Endothelial cell of umbilical vein (primary cell): ENCODE measurements at regions not wholly inside any gene's neighbourhood (a gene's known extent, or its start where the extent isn't known, plus 50 kb on each side); places are given as distances from the start of the nearest gene placed in this dataset.

Experiments used
- BruUV-seq: library from RNA; stranded (reverse); fragments of 400-500 nt; replicated peaks from 2 replicates; lab custom pipeline; 2021; lab: Mats Ljungman, UMichigan
- CTCF ChIA-PET: fragments of 300-600, 350-600 bp; sonication (Branson Sonifier 250); formaldehyde crosslinking; loops from one replicate; lab custom pipeline; 2021; ENCODE audit warnings: antibody characterized with exemption, inconsistent platforms; lab: Charles Lee
- POLR2A ChIA-PET: fragments of 300-600, 350-600 bp; sonication (Branson Sonifier 250); formaldehyde crosslinking; loops from one replicate; lab custom pipeline; 2021; ENCODE audit warnings: antibody characterized with exemption, inconsistent platforms; lab: Charles Lee
- DNase-seq: peaks from one replicate; pipeline ENCODE4 v3.0.0-alpha.2; 2011; ENCODE audit warnings: low read depth, low spot score
- FAIRE-seq: peaks from 2 replicates; lab custom pipeline; 2011; peaks lifted over from hg19 to GRCh38; lab: Jason Lieb, UNC
- H2AFZ ChIP-seq: 2 replicates; pipeline ENCODE4 v1.6.0; 2012; ENCODE audit warnings: low read depth, low read length, control low read depth, inconsistent platforms
- H3K27ac ChIP-seq: 2 replicates; pipeline ENCODE4 v1.5.1; 2011; ENCODE audit warnings: low read depth, mild to moderate bottlenecking, control low read depth, low read length, moderate library complexity; ENCODE audit not compliant: insufficient read depth
- H3K27me3 ChIP-seq, 2 experiments: 2 replicates each; pipeline versions ENCODE4 v1.6.0 to v1.6.1; 2011; ENCODE audit warnings: low read length in 2 of 2, mixed read lengths in 1 of 2; ENCODE audit not compliant: control insufficient read depth in 2 of 2, insufficient read depth in 2 of 2
- H3K36me3 ChIP-seq, 2 experiments: 2 replicates in 1 of 2; 3 replicates in 1 of 2; pipeline ENCODE4 v1.5.1; 2011; ENCODE audit warnings: low read length in 2 of 2, mild to moderate bottlenecking in 1 of 2, moderate library complexity in 1 of 2; ENCODE audit not compliant: control insufficient read depth in 2 of 2, insufficient read depth in 2 of 2; ENCODE audit errors: extremely low read depth in 1 of 2
- H3K4me1 ChIP-seq: 3 replicates; pipeline ENCODE4 v1.5.1; 2011; ENCODE audit warnings: mild to moderate bottlenecking, low read length; ENCODE audit not compliant: control insufficient read depth, insufficient read depth; ENCODE audit errors: extremely low read depth
- H3K4me2 ChIP-seq: 2 replicates; pipeline ENCODE4 v1.6.1; 2011; ENCODE audit warnings: low read length, control low read depth, mixed read lengths; ENCODE audit not compliant: insufficient read depth
- H3K4me3 ChIP-seq, 3 experiments: fragments of 200-600 bp in 1 of 3; sonication (generic), shearing (Covaris generic) in 1 of 3; replicated peaks in 1 of 3; 2 replicates each; pipeline ENCODE4 v1.5.1; 2011 to 2016; ENCODE audit warnings: control low read depth in 3 of 3, low read length in 3 of 3, mild to moderate bottlenecking in 2 of 3, inconsistent platforms in 1 of 3, low read depth in 1 of 3, moderate library complexity in 1 of 3; ENCODE audit not compliant: insufficient read depth in 1 of 3
- H3K79me2 ChIP-seq: 2 replicates; pipeline ENCODE4 v1.6.0; 2012; ENCODE audit warnings: low read length, inconsistent platforms; ENCODE audit not compliant: control insufficient read depth, insufficient read depth
- H3K9ac ChIP-seq: replicated peaks from 2 replicates; pipeline ENCODE3; 2011; ENCODE audit warnings: low read length, control low read depth; ENCODE audit not compliant: insufficient read depth; ENCODE audit errors: extremely low read depth
- H3K9me1 ChIP-seq: replicated peaks from 3 replicates; pipeline ENCODE4 v1.6.0; 2011; ENCODE audit warnings: mild to moderate bottlenecking, low read length; ENCODE audit not compliant: control insufficient read depth, insufficient read depth; ENCODE audit errors: extremely low read depth
- H3K9me3 ChIP-seq: replicated peaks from 2 replicates; pipeline ENCODE4 v1.5.1; 2012; ENCODE audit warnings: low read length, inconsistent platforms; ENCODE audit not compliant: control insufficient read depth, insufficient read depth
- H4K20me1 ChIP-seq: replicated peaks from 2 replicates; pipeline ENCODE3; 2011; ENCODE audit warnings: mild to moderate bottlenecking, low read length; ENCODE audit not compliant: control insufficient read depth, insufficient read depth; ENCODE audit errors: extremely low read depth
- CTCF ChIP-seq, 2 donors: IDR thresholded peaks; 1 replicate in 1 of 2; 2 replicates in 1 of 2; pipeline ENCODE4 v1.5.1; 2011; ENCODE audit warnings: low read length in 2 of 2, mild to moderate bottlenecking in 2 of 2, moderate library complexity in 2 of 2, control low read depth in 1 of 2, inconsistent platforms in 1 of 2, low read depth in 1 of 2; ENCODE audit not compliant: insufficient read depth in 1 of 2; ENCODE audit errors: extremely low read depth in 1 of 2
- EZH2 ChIP-seq: IDR thresholded peaks from 2 replicates; pipeline ENCODE4 v1.6.1; 2012; ENCODE audit warnings: borderline replicate concordance, low read depth, mild to moderate bottlenecking, moderate library complexity, low read length, inconsistent platforms; ENCODE audit not compliant: severe bottlenecking
- FOS ChIP-seq: IDR thresholded peaks from 2 replicates; pipeline ENCODE4 v1.6.1; 2011; ENCODE audit warnings: mild to moderate bottlenecking, low read length, moderate library complexity, borderline replicate concordance; ENCODE audit not compliant: insufficient read depth
- GATA2 ChIP-seq: IDR thresholded peaks from 2 replicates; pipeline ENCODE4 v1.7.0; 2011; ENCODE audit warnings: low read depth, mild to moderate bottlenecking, moderate library complexity, mixed read lengths, low read length; ENCODE audit not compliant: insufficient read length, insufficient read depth
- JUN ChIP-seq: IDR thresholded peaks from 2 replicates; pipeline ENCODE4 v1.6.1; 2011; ENCODE audit warnings: borderline replicate concordance, low read depth; ENCODE audit not compliant: insufficient read length, insufficient read depth
- MYC ChIP-seq: IDR thresholded peaks from one replicate; pipeline ENCODE4 v1.6.1; 2011; ENCODE audit warnings: mild to moderate bottlenecking, low read depth, low read length
- POLR2A ChIP-seq: IDR thresholded peaks from 2 replicates; pipeline ENCODE4 v1.6.1; 2012; ENCODE audit warnings: low read depth, mild to moderate bottlenecking, control low read depth, low read length
- POLR2AphosphoS5 ChIP-seq: IDR thresholded peaks from 2 replicates; pipeline ENCODE4 v1.6.1; 2012; ENCODE audit warnings: low read depth, mild to moderate bottlenecking, control low read depth, low read length, moderate library complexity; ENCODE audit not compliant: insufficient read depth
- dilution Hi-C: fragments of 300-500 bp; cut with MboI; formaldehyde crosslinking; loops from one replicate; pipeline ENCODE4 v1.15.0; 2019; ENCODE audit warnings: low sequenced_read_pairs; ENCODE audit not compliant: extremely low pct_ligation_motif_present
- intact Hi-C: fragments of 100-400 bp; cut with micrococcal nuclease; formaldehyde crosslinking; loops from one replicate; pipeline ENCODE4 v1.10.0; 2022
- TF ChIP-seq, protein P1 (sequence below): IDR thresholded peaks from 2 replicates; pipeline ENCODE4 v1.6.1; 2011; ENCODE audit not compliant: insufficient read depth, insufficient read length

GRCh38 chr6:84848960-84849359, 84.6 kb upstream of the TBX18 start:
- Histone ChIP-seq H3K4me1 (no peaks in the 10 kb centered on the region), H3K9me1 (no peaks in the 10 kb centered on the region), H3K4me2 (no peak overlapping the region), H3K4me3 (no peak overlapping the region), H2AFZ (no peak overlapping the region), H3K36me3 (no peaks in the 10 kb centered on the region), H3K27me3 (peaks cover 0 to 5% of the 10 kb centered on the region in 2 experiments), H3K79me2 (no peaks in the 10 kb centered on the region), H3K9ac (no peak overlapping the region), H4K20me1 (no peaks in the 10 kb centered on the region), H3K27ac (no peak overlapping the region), H3K9me3 (no peaks in the 10 kb centered on the region)
- intact Hi-C loops (no loop called here), dilution Hi-C loops (no loop called here)
- TF ChIP-seq CTCF (IDR thresholded peaks at IDR 0.05; ENCODE audit: extremely low read depth in 1 of 2, insufficient read depth in 1 of 2, low read depth in 1 of 2, low read length in 2 of 2) (no peak), GATA2 (no peak), EZH2 (no peak), POLR2AphosphoS5 (no peak), JUN (no peak), MYC (no peak), POLR2A (no peak), FOS (no peak)
- TF ChIP-seq, protein P1, sequence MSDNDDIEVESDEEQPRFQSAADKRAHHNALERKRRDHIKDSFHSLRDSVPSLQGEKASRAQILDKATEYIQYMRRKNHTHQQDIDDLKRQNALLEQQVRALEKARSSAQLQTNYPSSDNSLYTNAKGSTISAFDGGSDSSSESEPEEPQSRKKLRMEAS, result no peak
- CTCF ChIA-PET, result interaction anchor here (1.0 kb wide), 1 partner anchor 74 kb away, joined by 3 read pairs; no protein-coding TSS in a partner anchor
- BruUV-seq, result no TSS peak
- POLR2A ChIA-PET, result no interaction called here
- DNase-seq (no peak), FAIRE-seq (no peak)
